ENCODE measurements at regions not wholly inside any gene's neighbourhood (a gene's known extent, or its start where the extent isn't known, plus 50 kb on each side); places are given as distances from the start of the nearest gene placed in this dataset.

GRCh38 chr5:114266374-114266773 is 95.5 kb upstream of the KCNN2 start:
- TF ChIP-seq EP300 (IDR thresholded peaks at IDR 0.05) (no peak), POLR2A (IDR thresholded peaks at IDR 0.05) (no peak)
- TF ChIP-seq, protein P1, sequence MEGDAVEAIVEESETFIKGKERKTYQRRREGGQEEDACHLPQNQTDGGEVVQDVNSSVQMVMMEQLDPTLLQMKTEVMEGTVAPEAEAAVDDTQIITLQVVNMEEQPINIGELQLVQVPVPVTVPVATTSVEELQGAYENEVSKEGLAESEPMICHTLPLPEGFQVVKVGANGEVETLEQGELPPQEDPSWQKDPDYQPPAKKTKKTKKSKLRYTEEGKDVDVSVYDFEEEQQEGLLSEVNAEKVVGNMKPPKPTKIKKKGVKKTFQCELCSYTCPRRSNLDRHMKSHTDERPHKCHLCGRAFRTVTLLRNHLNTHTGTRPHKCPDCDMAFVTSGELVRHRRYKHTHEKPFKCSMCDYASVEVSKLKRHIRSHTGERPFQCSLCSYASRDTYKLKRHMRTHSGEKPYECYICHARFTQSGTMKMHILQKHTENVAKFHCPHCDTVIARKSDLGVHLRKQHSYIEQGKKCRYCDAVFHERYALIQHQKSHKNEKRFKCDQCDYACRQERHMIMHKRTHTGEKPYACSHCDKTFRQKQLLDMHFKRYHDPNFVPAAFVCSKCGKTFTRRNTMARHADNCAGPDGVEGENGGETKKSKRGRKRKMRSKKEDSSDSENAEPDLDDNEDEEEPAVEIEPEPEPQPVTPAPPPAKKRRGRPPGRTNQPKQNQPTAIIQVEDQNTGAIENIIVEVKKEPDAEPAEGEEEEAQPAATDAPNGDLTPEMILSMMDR (IDR thresholded peaks at IDR 0.05) = no peak
- H3K4me1 ChIP-seq = no peaks in the 10 kb centered on the region
- H3K9me3 ChIP-seq = no peaks in the 10 kb centered on the region
- H3K4me3 ChIP-seq = no peak overlapping the region
- H3K36me3 ChIP-seq = no peaks in the 10 kb centered on the region
- no peak for DNase-seq (ENCODE audit: low spot score in 2 of 2)
- H3K27me3 ChIP-seq = no peaks in the 10 kb centered on the region
- 89 to 91% methylated on average over 1 of the region's 1 CpG for whole genome bisulfite sequencing, 2 donors
- H3K27ac ChIP-seq = no peak overlapping the region

- TF ChIP-seq, protein P1 (IDR thresholded peaks at IDR 0.05) = no peak
- TF ChIP-seq EP300 (IDR thresholded peaks at IDR 0.05) (no peak), POLR2A (IDR thresholded peaks at IDR 0.05) (no peak)
- WGBS, 2 donors = 48 to 52% methylated on average over 1 of the region's 1 CpG
- H3K4me1 ChIP-seq = no peaks in the 10 kb centered on the region
- no peaks in the 10 kb centered on the region for H3K27me3 ChIP-seq
- no peak overlapping the region for H3K4me3 ChIP-seq
- H3K9me3 ChIP-seq = peaks cover 0 to 8% (median 0%) of the 10 kb centered on the region in 4 donors
- DNase-seq (ENCODE audit: low spot score in 2 of 2) = no peak
- H3K36me3 ChIP-seq = no peaks in the 10 kb centered on the region
- no peak overlapping the region for H3K27ac ChIP-seq
Observed at GRCh38 chr5:114296191-114296590, 65.7 kb upstream of the KCNN2 start.

GRCh38 chr5:114297915-114298314 is 64.0 kb upstream of the KCNN2 start:
- H3K27me3 ChIP-seq = no peaks in the 10 kb centered on the region
- no peaks in the 10 kb centered on the region for H3K36me3 ChIP-seq
- DNase-seq (ENCODE audit: low spot score in 2 of 2) = no peak
- WGBS, 2 donors = 73 to 84% methylated on average over 3 of the region's 3 CpGs
- no peaks in the 10 kb centered on the region for H3K4me1 ChIP-seq
- H3K9me3 ChIP-seq = peaks cover 0 to 8% (median 0%) of the 10 kb centered on the region in 4 donors
- TF ChIP-seq POLR2A (IDR thresholded peaks at IDR 0.05) (no peak), EP300 (IDR thresholded peaks at IDR 0.05) (no peak)
- TF ChIP-seq, protein P1 (IDR thresholded peaks at IDR 0.05) = no peak
- no peak overlapping the region for H3K27ac ChIP-seq
- H3K4me3 ChIP-seq = no peak overlapping the region

GRCh38 chr5:114305402-114306207 is 56.3 kb upstream of the KCNN2 start:
- TF ChIP-seq POLR2A (IDR thresholded peaks at IDR 0.05) (no peak), EP300 (IDR thresholded peaks at IDR 0.05) (no peak)
- TF ChIP-seq, protein P1 (IDR thresholded peaks at IDR 0.05) = no peak
- Histone ChIP-seq H3K4me1 (no peaks in the 10 kb centered on the region), H3K27me3 (no peaks in the 10 kb centered on the region), H3K27ac (no peak overlapping the region), H3K36me3 (no peaks in the 10 kb centered on the region), H3K4me3 (no peak overlapping the region), H3K9me3 (no peaks in the 10 kb centered on the region)
- no peak for DNase-seq (ENCODE audit: low spot score in 2 of 2)
- 69 to 82% methylated on average over 1 of the region's 1 CpG for WGBS, 2 donors

DNA sequence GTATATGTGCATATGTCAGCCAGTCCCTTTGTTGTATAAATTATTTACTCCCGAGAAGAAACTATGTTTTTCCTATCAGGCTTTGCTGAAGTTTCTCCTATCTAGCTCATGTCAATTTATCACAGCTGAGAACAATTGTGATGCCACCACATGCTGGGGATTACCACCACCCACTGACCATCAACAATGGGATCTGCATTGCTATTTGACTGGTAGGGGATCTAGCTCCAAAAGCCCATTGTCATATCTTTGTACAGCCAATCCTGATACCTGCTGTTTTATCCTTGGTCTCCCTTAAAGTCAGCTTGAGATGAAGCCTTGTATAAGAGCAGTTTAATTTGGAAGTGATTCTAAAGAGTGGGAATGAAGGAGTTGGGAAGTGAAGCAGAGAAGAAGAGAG is 53.9 kb upstream of the KCNN2 start:
- H3K9me3 ChIP-seq = no peaks in the 10 kb centered on the region
- DNase-seq (ENCODE audit: low spot score in 2 of 2) = no peak
- no peaks in the 10 kb centered on the region for H3K27me3 ChIP-seq
- WGBS, 2 donors = 57 to 60% methylated on average over 1 of the region's 1 CpG
- no peak overlapping the region for H3K4me3 ChIP-seq
- no peaks in the 10 kb centered on the region for H3K4me1 ChIP-seq
- no peak overlapping the region for H3K27ac ChIP-seq
- no peak for TF ChIP-seq EP300 (IDR thresholded peaks at IDR 0.05)
- TF ChIP-seq, protein P1 (IDR thresholded peaks at IDR 0.05) = no peak
- H3K36me3 ChIP-seq = no peaks in the 10 kb centered on the region

All from tibial nerve (tissue), 4 donors.